ENCODE measurements at regions not wholly inside any gene's neighbourhood (a gene's known extent, or its start where the extent isn't known, plus 50 kb on each side); places are given as distances from the start of the nearest gene placed in this dataset.

DNA sequence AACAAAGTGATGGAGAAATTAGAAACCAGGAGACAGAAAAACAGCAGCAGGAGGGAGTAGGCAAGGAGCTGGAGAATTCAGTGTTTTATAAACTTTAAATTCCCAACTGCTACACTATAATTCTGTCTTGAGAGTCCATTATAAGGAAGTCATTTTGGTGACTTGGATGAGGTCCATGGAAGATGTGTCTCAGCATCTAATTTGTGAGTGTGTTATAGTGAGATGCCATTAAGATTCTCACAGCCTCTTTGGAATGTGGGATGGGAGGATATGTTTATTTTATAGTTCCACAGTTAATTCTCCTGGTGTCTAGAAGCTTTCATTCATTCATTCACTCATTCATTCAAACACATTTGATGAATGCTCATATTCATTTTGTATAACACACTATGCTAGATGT lies 206.0 kb upstream of the MYOCD start:
- H3K4me1 Mint-ChIP-seq (ENCODE audit: low read depth) = no peaks in the 10 kb centered on the region
- no peak overlapping the region for H3K27ac Mint-ChIP-seq
- H3K27me3 Mint-ChIP-seq = peaks cover 3% of the 10 kb centered on the region
- DNase-seq (ENCODE audit: low spot score, unreplicated experiment) = no peak
- no peak overlapping the region for H3K4me3 Mint-ChIP-seq (ENCODE audit: low read depth)
- peaks cover 6% of the 10 kb centered on the region for H3K36me3 Mint-ChIP-seq (ENCODE audit: insufficient read depth)
- TF ChIP-seq, protein P1, sequence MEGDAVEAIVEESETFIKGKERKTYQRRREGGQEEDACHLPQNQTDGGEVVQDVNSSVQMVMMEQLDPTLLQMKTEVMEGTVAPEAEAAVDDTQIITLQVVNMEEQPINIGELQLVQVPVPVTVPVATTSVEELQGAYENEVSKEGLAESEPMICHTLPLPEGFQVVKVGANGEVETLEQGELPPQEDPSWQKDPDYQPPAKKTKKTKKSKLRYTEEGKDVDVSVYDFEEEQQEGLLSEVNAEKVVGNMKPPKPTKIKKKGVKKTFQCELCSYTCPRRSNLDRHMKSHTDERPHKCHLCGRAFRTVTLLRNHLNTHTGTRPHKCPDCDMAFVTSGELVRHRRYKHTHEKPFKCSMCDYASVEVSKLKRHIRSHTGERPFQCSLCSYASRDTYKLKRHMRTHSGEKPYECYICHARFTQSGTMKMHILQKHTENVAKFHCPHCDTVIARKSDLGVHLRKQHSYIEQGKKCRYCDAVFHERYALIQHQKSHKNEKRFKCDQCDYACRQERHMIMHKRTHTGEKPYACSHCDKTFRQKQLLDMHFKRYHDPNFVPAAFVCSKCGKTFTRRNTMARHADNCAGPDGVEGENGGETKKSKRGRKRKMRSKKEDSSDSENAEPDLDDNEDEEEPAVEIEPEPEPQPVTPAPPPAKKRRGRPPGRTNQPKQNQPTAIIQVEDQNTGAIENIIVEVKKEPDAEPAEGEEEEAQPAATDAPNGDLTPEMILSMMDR (IDR thresholded peaks at IDR 0.05; ENCODE audit: unreplicated experiment) = no peak
- H3K9me3 Mint-ChIP-seq (ENCODE audit: low read depth) = peaks cover 11% of the 10 kb centered on the region

DNA sequence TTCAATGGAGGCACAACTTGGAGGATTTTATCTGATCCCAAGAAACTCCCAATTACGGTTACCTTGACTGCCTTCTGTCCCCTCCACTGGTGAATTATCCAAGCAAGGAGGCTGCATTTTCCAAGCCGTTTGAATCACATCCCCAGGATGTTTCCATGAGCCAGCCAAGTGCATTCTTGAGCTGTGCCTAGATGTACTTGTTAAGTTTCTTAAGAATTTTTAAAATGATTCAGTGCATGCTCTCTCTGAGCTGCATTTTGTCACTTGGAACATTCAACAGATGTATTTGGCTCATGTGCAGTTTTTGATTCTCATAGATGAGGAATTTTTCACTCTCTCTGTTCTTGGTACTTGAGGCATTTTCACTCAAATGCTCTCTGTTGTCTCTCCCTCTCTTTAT lies 202.6 kb upstream of the MYOCD start:
- no peak overlapping the region for H3K27ac Mint-ChIP-seq
- peaks cover 11% of the 10 kb centered on the region for H3K9me3 Mint-ChIP-seq (ENCODE audit: low read depth)
- no peaks in the 10 kb centered on the region for H3K36me3 Mint-ChIP-seq (ENCODE audit: insufficient read depth)
- DNase-seq (ENCODE audit: low spot score, unreplicated experiment) = no peak
- no peak overlapping the region for H3K4me3 Mint-ChIP-seq (ENCODE audit: low read depth)
- H3K4me1 Mint-ChIP-seq (ENCODE audit: low read depth) = no peaks in the 10 kb centered on the region
- H3K27me3 Mint-ChIP-seq = peaks cover 3% of the 10 kb centered on the region
- TF ChIP-seq, protein P1 (IDR thresholded peaks at IDR 0.05; ENCODE audit: unreplicated experiment) = no peak

DNA sequence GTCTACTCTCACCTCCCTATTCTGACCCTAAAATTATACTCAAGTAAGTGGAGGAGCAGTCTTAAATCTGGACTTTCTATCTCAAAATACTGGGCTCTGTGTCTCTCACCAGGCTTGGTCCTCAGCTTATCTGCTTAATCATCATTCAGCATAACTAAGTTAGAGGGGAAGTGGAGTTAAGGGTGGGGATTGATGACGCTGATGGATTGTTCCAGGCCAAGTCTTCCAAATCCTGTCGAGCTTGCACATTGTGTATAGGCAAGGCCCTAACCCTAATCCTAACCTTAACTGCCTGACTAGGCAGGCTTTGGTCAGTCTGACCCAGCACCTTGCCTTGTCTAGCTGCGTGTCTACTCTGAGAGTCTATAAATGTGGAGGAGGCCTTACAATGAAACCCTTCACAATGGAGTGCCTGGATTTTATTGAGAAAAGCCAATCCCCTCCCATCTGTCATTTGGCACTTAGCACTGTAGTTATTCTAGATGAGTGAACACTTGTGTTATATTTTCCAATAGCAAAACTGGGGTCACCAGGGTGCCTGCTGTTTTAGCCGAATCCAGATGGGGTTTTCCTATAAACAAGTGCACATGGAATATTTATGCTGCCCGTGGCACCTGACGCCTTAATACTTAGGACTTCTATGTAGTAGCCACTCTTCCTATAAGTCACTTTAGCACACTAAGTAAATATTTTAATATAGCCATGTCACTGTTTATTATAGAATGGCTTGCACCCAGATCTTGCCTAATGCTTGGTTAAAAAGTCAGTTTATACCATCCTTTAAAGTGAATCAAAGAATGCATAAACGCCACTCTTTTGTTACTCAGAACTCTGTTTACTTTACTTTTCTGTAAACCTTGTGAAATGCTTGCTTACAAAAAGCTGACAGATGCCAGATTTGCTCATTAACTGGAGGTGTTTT lies 193.2 kb upstream of the MYOCD start:
- DNase-seq (ENCODE audit: low spot score, unreplicated experiment) = no peak
- Mint-ChIP-seq H3K27ac (no peak overlapping the region), H3K27me3 (no peaks in the 10 kb centered on the region), H3K4me1 (ENCODE audit: low read depth) (peaks cover 5% of the 10 kb centered on the region), H3K36me3 (ENCODE audit: insufficient read depth) (no peaks in the 10 kb centered on the region), H3K9me3 (ENCODE audit: low read depth) (peaks cover 7% of the 10 kb centered on the region), H3K4me3 (ENCODE audit: low read depth) (no peak overlapping the region)
- TF ChIP-seq, protein P1 (IDR thresholded peaks at IDR 0.05; ENCODE audit: unreplicated experiment) = no peak

DNA sequence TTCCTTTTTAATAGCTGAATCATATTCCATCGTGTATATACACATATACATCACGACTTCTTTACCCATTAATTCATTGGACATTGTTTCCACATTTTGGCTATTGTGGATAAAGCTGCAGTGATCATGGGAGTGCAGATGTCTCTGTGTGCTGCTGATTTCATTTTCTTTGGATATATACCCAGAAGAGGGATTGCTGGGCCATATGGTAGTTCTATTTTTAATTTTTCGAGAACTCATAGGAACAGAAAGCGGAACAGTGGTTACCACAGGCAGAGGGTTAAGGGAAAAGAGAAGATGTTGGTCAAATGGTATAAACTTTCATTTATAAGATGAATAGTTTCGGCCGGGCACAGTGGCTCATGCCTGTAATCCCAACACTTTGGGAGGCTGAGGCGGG lies 187.4 kb upstream of the MYOCD start:
- Mint-ChIP-seq H3K27ac (no peak overlapping the region), H3K4me1 (ENCODE audit: low read depth) (no peaks in the 10 kb centered on the region), H3K36me3 (ENCODE audit: insufficient read depth) (no peaks in the 10 kb centered on the region), H3K9me3 (ENCODE audit: low read depth) (peaks cover 7% of the 10 kb centered on the region), H3K4me3 (ENCODE audit: low read depth) (no peak overlapping the region), H3K27me3 (no peaks in the 10 kb centered on the region)
- no peak for DNase-seq (ENCODE audit: low spot score, unreplicated experiment)
- TF ChIP-seq, protein P1 (IDR thresholded peaks at IDR 0.05; ENCODE audit: unreplicated experiment) = no peak

DNA sequence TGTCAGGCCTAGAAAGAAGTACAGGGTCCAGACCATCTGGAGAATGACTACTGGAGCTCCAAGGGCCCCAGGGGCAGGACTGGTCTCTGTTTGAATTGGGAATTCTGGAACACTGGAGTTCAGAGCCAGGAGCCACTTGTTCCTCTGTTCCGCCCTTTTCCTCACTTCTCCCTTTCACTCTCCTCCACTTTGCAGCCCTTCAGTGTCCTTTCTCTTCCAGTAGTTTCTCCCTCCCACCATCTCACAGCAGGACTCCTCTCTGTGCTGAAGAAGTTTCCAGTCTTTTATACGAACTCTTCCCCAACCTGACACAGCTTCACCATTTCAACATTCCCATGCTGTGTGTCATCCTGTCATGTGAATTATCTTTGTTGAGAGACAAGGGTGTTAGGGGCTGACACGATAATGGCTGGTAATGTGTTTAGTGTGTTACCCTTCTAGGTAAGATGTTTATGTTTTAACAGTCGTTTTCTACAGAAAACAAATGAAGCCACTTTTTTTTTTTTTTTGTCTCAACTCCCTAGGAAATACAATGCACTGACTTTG lies 180.3 kb upstream of the MYOCD start:
- H3K4me1 Mint-ChIP-seq (ENCODE audit: low read depth) = peaks cover 14% of the 10 kb centered on the region
- H3K27ac Mint-ChIP-seq = no peak overlapping the region
- TF ChIP-seq, protein P1 (IDR thresholded peaks at IDR 0.05; ENCODE audit: unreplicated experiment) = no peak
- no peak overlapping the region for H3K4me3 Mint-ChIP-seq (ENCODE audit: low read depth)
- no peak for DNase-seq (ENCODE audit: low spot score, unreplicated experiment)
- H3K36me3 Mint-ChIP-seq (ENCODE audit: insufficient read depth) = no peaks in the 10 kb centered on the region
- H3K27me3 Mint-ChIP-seq = peaks cover 3% of the 10 kb centered on the region
- H3K9me3 Mint-ChIP-seq (ENCODE audit: low read depth) = peaks cover 3% of the 10 kb centered on the region
